ENCODE measurements at regions not wholly inside any gene's neighbourhood (a gene's known extent, or its start where the extent isn't known, plus 50 kb on each side); places are given as distances from the start of the nearest gene placed in this dataset.
"Not testable (repeated sequence)": the region's sequence is repeated elsewhere in the genome, so short reads cannot be mapped to it uniquely, and the experiment has no call there.

GRCh38 chr2:131604652-131605051, 77.0 kb downstream of the CCDC74A start:
- not testable (repeated sequence) for H3K4me1 ChIP-seq; DNase-seq (ENCODE audit: low spot score in 2 of 2); H3K36me3 ChIP-seq; H3K9me3 ChIP-seq; H3K27me3 ChIP-seq; H3K27ac ChIP-seq; H3K4me3 ChIP-seq
- WGBS, result 85% methylated on average over 2 of the region's 2 CpGs

GRCh38 chr2:131606366-131606765, 78.7 kb downstream of the CCDC74A start:
- H3K27ac ChIP-seq; H3K36me3 ChIP-seq; H3K9me3 ChIP-seq; H3K4me1 ChIP-seq; H3K27me3 ChIP-seq; H3K4me3 ChIP-seq; DNase-seq (ENCODE audit: low spot score in 2 of 2): not testable (repeated sequence)
- whole genome bisulfite sequencing, result 51% methylated on average over 1 of the region's 1 CpG

GRCh38 chr2:131607056-131607455, 79.4 kb downstream of the CCDC74A start:
- not testable (repeated sequence) for H3K36me3 ChIP-seq
- 46% methylated on average over 5 of the region's 5 CpGs for whole genome bisulfite sequencing

GRCh38 chr2:131614539-131614938, 86.9 kb downstream of the CCDC74A start:
- DNase-seq (ENCODE audit: low spot score in 2 of 2); H3K4me3 ChIP-seq: not testable (repeated sequence)
- 88% methylated on average over 3 of the region's 3 CpGs for WGBS

More at GRCh38 chr2:131607056-131607455, 79.4 kb downstream of the CCDC74A start:
- not testable (repeated sequence) for H3K27me3 ChIP-seq; H3K4me1 ChIP-seq; H3K9me3 ChIP-seq; H3K4me3 ChIP-seq; DNase-seq (ENCODE audit: low spot score in 2 of 2); H3K27ac ChIP-seq

DNA sequence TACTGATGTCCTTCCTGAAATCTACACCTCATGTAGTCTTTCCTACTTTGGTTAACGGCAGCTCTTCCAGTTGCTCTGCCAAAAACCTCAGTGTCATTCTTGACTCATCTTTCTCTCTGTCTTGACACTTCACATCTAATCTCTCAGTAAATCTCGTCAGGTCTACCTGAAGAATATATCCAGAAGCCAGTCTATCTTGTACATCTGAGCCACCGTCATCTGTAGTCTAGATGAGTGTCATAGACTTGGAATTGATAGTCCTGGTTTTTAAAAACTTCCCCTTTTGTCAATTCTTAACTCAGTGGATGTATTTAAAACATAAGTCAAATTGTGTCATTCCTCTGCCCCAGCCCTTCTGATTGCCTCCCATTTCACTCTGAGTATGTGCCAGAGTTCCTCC, 90.6 kb downstream of the CCDC74A start:
- 64% methylated on average over 3 of the region's 3 CpGs for whole genome bisulfite sequencing
- H3K27me3 ChIP-seq; H3K4me3 ChIP-seq; DNase-seq (ENCODE audit: low spot score in 2 of 2); H3K4me1 ChIP-seq; H3K9me3 ChIP-seq; H3K27ac ChIP-seq; H3K36me3 ChIP-seq: not testable (repeated sequence)

More at GRCh38 chr2:131614539-131614938, 86.9 kb downstream of the CCDC74A start:
- not testable (repeated sequence) for H3K9me3 ChIP-seq, H3K4me1 ChIP-seq, H3K36me3 ChIP-seq, H3K27me3 ChIP-seq, H3K27ac ChIP-seq

- WGBS, result 92% methylated on average over 2 of the region's 2 CpGs
- H3K36me3 ChIP-seq; H3K4me1 ChIP-seq; DNase-seq (ENCODE audit: low spot score in 2 of 2); H3K27me3 ChIP-seq; H3K9me3 ChIP-seq; H3K4me3 ChIP-seq; H3K27ac ChIP-seq: not testable (repeated sequence)
These were observed 95.2 kb downstream of the CCDC74A start for GRCh38 chr2:131622874-131623273.

DNA sequence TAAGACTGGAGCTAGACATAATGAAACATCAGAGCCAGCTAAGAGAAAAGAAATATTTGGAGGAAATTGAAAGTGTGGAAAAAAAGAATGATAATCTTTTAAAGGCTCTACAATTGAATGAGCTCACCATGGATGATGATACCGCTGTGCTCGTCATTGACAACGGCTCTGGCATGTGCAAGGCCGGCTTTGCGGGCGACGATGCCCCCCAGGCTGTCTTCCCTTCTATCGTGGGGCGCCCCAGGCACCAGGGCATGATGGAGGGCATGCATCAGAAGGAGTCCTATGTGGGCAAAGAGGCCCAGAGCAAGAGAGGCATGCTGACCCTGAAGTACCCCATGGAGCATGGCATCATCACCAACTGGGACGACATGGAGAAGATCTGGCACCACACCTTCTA, 98.3 kb downstream of the CCDC74A start:
- not testable (repeated sequence) for H3K4me3 ChIP-seq; DNase-seq (ENCODE audit: low spot score in 2 of 2); H3K36me3 ChIP-seq; H3K27ac ChIP-seq; H3K27me3 ChIP-seq; H3K9me3 ChIP-seq; H3K4me1 ChIP-seq
- 88% methylated on average over 9 of the region's 10 CpGs for WGBS

GRCh38 chr2:131626565-131626964, 98.9 kb downstream of the CCDC74A start:
- DNase-seq (ENCODE audit: low spot score in 2 of 2); H3K9me3 ChIP-seq; H3K4me3 ChIP-seq; H3K27ac ChIP-seq; H3K36me3 ChIP-seq; H3K27me3 ChIP-seq; H3K4me1 ChIP-seq: not testable (repeated sequence)
- 95% methylated on average over 13 of the region's 19 CpGs for WGBS

DNA sequence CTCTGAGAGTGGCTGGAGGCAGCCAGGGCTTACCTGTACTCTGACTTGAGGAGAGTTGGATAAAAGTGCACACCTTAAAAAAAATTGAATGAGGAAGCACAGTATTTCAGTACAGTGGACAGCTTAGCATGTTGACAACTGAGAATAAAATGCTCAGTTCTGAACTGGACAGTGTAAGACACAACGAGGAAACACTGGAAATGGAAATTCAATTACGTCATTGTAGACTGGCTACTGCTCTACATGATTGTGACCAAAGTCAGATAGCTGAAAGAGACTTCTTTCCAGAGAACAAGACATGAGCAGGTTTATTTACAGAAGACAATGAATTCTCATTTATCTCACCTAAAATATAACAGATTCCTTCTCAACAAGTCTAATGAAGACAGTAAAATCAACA, 100.1 kb downstream of the CCDC74A start:
- not testable (repeated sequence) for H3K27me3 ChIP-seq; H3K4me3 ChIP-seq; H3K4me1 ChIP-seq; DNase-seq (ENCODE audit: low spot score in 2 of 2); H3K36me3 ChIP-seq; H3K9me3 ChIP-seq; H3K27ac ChIP-seq
- 57% methylated on average over 2 of the region's 2 CpGs for WGBS

DNA sequence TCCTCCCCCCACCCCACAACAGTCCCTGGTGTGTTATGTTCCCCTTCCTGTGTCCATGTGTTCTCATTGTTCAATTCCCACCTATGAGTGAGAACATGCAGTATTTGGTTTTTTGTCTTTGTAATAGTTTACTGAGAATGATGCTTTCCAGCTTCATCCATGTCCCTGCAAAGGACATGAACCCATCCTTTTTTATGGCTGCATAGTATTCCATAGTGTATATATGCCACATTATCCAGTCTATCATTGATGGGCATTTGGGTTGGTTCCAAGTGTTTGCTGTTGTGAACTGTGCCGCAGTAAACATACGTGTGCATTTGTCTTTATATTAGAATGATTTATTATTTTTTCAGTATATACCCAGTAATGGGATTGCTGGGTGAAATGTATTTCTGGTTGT, 104.0 kb downstream of the CCDC74A start:
- 95% methylated on average over 2 of the region's 2 CpGs for WGBS
- H3K36me3 ChIP-seq; H3K4me1 ChIP-seq; H3K4me3 ChIP-seq; H3K27me3 ChIP-seq; H3K9me3 ChIP-seq; DNase-seq (ENCODE audit: low spot score in 2 of 2); H3K27ac ChIP-seq: not testable (repeated sequence)

- WGBS, result 100% methylated on average over 4 of the region's 8 CpGs
- not testable (repeated sequence) for DNase-seq (ENCODE audit: low spot score in 2 of 2); H3K27ac ChIP-seq; H3K36me3 ChIP-seq; H3K4me1 ChIP-seq; H3K4me3 ChIP-seq; H3K27me3 ChIP-seq; H3K9me3 ChIP-seq
These were observed 105.7 kb downstream of the CCDC74A start for GRCh38 chr2:131633405-131633804.

DNA sequence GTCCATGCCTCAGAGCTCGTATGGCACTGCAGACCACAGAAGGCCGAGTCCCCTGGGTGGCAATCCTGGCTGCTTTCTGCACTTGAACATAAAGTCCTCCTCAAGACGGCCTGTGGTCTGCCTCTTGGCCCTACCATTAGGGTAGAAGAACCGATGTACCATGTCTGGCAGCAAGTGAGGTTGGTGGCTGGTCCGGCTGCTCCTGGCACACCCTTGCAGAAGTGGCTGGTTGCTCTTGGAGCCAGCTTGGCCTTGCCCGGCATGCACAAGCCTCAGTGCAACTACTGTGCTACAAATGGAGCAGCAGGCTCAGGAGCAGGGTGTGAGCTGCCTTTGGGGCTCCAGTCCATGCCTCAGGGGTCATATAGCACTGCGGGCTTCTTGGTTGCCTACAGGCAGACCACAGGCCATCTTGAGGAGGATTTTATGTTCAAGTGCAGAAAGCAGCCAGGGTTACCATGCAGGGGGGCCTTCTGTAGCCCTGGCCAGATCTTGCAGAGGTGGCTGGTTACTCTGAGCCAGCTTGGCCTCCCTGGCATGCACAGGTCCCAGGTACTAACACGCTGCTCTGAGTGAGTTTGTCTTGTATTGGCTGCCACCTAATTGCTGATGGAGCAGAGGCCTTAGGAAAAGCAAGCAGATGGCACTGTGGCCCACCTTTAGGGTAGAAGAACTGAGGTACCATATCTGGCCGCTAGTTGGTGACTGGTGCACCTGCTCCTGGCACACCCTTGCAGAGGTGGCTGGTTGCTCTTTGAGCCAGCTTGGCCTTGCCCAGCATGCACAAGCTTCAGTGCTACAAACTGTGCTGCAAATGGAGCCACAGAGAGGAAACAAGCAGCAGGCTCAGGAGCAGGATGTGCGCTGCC, 106.4 kb downstream of the CCDC74A start:
- not testable (repeated sequence) for H3K4me1 ChIP-seq; H3K9me3 ChIP-seq; H3K36me3 ChIP-seq; H3K4me3 ChIP-seq; H3K27ac ChIP-seq; H3K27me3 ChIP-seq; DNase-seq (ENCODE audit: low spot score in 2 of 2)
- WGBS, result 83% methylated on average over 9 of the region's 10 CpGs
